HEK293T (cell line): ENCODE measurements at regions not wholly inside any gene's neighbourhood (a gene's known extent, or its start where the extent isn't known, plus 50 kb on each side); places are given as distances from the start of the nearest gene placed in this dataset.

Source experiments
- CTCF ChIA-PET: fragments of 350-600 bp; formaldehyde crosslinking; extraction: SDS; loops from one replicate; lab custom pipeline; 2021; ENCODE audit warnings: antibody characterized with exemption, inconsistent platforms; lab: Yijun Ruan, JAX
- POLR2A ChIA-PET: fragments of 350-600 bp; formaldehyde crosslinking; extraction: SDS; loops from one replicate; lab custom pipeline; 2020; ENCODE audit warnings: antibody characterized with exemption, inconsistent platforms; lab: Yijun Ruan, JAX
- DNase-seq: peaks from one replicate; pipeline ENCODE4 v3.0.0; 2012; ENCODE audit warnings: mixed read lengths; ENCODE audit errors: extremely low spot score
- ARNT ChIP-seq: fragments of 450-650 bp; IDR thresholded peaks from 2 replicates; pipeline ENCODE4 v1.6.1; 2017; ENCODE audit warnings: mild to moderate bottlenecking
- BHLHE40 ChIP-seq: fragments of 450-650 bp; IDR thresholded peaks from 2 replicates; pipeline ENCODE4 v1.6.1; 2016; ENCODE audit warnings: mild to moderate bottlenecking, moderate library complexity, borderline replicate concordance
- CTBP1 ChIP-seq: fragments of 450-650 bp; IDR thresholded peaks from 2 replicates; pipeline ENCODE4 v1.6.1; 2016; ENCODE audit warnings: borderline replicate concordance
- ELF4 ChIP-seq: fragments of 450-650 bp; IDR thresholded peaks from 2 replicates; pipeline ENCODE4 v1.6.1; 2017; ENCODE audit warnings: antibody characterized with exemption
- FOXA1 ChIP-seq: fragments of 450-650 bp; IDR thresholded peaks from 2 replicates; pipeline ENCODE4 v1.6.1; 2016; ENCODE audit warnings: mild to moderate bottlenecking
- FOXK2 ChIP-seq: fragments of 450-650 bp; IDR thresholded peaks from 2 replicates; pipeline ENCODE4 v1.6.1; 2016; ENCODE audit warnings: mild to moderate bottlenecking
- FOXM1 ChIP-seq: fragments of 450-650 bp; IDR thresholded peaks from 2 replicates; pipeline ENCODE4 v1.6.1; 2017; ENCODE audit warnings: mild to moderate bottlenecking, borderline replicate concordance
- HDGF ChIP-seq: fragments of 450-650 bp; IDR thresholded peaks from 2 replicates; pipeline ENCODE4 v1.6.1; 2017; ENCODE audit warnings: antibody characterized with exemption, borderline replicate concordance
- L3MBTL2 ChIP-seq: fragments of 450-650 bp; conservative IDR thresholded peaks from 2 replicates; pipeline ENCODE4 v1.6.1; 2016; ENCODE audit warnings: mild to moderate bottlenecking
- LEF1 ChIP-seq: fragments of 450-650 bp; IDR thresholded peaks from 2 replicates; pipeline ENCODE4 v1.6.1; 2017; ENCODE audit warnings: mild to moderate bottlenecking, borderline replicate concordance
- NFRKB ChIP-seq: fragments of 450-650 bp; IDR thresholded peaks from 2 replicates; pipeline ENCODE4 v1.6.1; 2016; ENCODE audit warnings: mild to moderate bottlenecking, moderate library complexity
- SP1 ChIP-seq: fragments of 450-650 bp; IDR thresholded peaks from 2 replicates; pipeline ENCODE4 v1.6.1; 2017
- SUZ12 ChIP-seq: fragments of 450-650 bp; IDR thresholded peaks from 2 replicates; pipeline ENCODE4 v1.6.1; 2016; ENCODE audit warnings: mild to moderate bottlenecking
- TARDBP ChIP-seq: fragments of 450-650 bp; IDR thresholded peaks from 2 replicates; pipeline ENCODE4 v1.6.1; 2016
- ZNF384 ChIP-seq: fragments of 450-650 bp; IDR thresholded peaks from 2 replicates; pipeline ENCODE4 v1.6.1; 2016
- TF ChIP-seq, protein P1 (sequence below): fragments of 450-650 bp; IDR thresholded peaks from 2 replicates; pipeline ENCODE4 v1.6.1; 2016

DNA sequence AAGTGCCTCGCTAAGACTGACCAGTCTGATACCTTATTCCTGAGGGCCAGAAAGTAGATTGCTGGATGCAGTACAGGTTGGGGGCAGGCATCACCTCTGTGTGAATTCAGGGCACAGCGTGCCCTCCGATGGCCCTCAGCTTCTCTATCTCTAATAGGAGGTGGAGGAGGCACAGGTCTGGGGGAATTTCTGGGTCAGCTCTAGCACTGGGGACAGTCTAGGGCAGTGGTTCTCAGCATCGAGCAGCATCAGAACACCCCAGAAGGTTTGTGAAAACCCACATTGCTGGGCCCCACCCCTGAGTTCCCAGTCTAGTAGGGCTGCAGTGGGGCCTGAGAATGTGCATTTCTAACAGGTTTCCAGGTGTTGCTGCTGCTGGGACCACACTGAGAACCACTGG, 166.7 kb downstream of the CDC5L start:
- TF ChIP-seq FOXA1 = no peak
- POLR2A ChIA-PET = no interaction called here
- no peak for DNase-seq
- CTCF ChIA-PET = no interaction called here

DNA sequence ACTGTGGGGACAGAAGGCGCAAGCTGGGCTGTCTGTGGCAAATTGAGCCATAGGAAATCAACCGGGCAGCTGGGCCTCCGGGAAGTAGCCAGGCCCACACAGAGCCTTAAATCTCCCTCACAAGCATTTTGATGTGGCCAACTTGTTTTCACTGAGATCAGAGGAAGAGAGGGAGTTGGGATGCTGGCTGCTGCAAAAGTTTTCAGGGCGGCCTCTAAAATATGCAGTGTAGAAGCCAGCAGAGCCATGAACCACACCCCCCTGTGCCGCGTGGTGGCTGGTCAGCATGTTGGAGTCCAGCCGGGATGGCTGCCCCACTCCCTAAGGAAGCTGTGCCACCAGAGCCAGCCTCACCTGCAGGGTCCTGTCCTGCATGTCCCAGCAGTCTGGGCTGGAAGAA, 167.4 kb downstream of the CDC5L start:
- POLR2A ChIA-PET = no interaction called here
- CTCF ChIA-PET = no interaction called here
- no peak for DNase-seq
- TF ChIP-seq FOXA1 = no peak
- no peak for TF ChIP-seq FOXM1
- no peak for TF ChIP-seq ZNF384
- TF ChIP-seq, protein P1, sequence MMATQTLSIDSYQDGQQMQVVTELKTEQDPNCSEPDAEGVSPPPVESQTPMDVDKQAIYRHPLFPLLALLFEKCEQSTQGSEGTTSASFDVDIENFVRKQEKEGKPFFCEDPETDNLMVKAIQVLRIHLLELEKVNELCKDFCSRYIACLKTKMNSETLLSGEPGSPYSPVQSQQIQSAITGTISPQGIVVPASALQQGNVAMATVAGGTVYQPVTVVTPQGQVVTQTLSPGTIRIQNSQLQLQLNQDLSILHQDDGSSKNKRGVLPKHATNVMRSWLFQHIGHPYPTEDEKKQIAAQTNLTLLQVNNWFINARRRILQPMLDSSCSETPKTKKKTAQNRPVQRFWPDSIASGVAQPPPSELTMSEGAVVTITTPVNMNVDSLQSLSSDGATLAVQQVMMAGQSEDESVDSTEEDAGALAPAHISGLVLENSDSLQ = no peak
- TF ChIP-seq FOXK2 = no peak
- no peak for TF ChIP-seq LEF1
- TF ChIP-seq L3MBTL2 = no peak

DNA sequence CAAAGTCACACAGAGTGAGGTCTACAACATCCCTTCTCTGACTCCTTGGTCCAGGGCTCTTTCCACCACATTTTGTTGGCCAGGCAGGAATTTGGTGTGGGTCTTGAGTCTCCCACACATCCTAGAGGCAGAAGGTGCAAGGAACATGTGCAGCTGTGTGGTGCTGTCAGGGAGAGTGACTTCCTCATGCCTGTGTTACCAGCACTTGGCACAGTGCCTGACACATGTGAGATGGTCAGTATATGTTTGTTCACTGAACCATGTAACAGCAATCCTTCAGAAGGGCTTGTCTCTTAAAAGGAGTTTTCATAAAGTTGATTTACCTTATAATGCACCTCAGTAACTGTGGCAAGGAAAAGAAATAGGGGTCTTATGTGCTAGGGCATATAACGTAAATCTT, 168.5 kb downstream of the CDC5L start:
- TF ChIP-seq SP1 = no peak
- no peak for TF ChIP-seq FOXA1
- TF ChIP-seq TARDBP = no peak
- TF ChIP-seq BHLHE40 = no peak
- no peak for TF ChIP-seq ZNF384
- no peak for TF ChIP-seq SUZ12
- no peak for TF ChIP-seq L3MBTL2
- no peak for TF ChIP-seq LEF1
- TF ChIP-seq FOXK2 = no peak
- no peak for TF ChIP-seq HDGF
- TF ChIP-seq, protein P1 = no peak
- no peak for TF ChIP-seq FOXM1
- no peak for TF ChIP-seq NFRKB
- no peak for TF ChIP-seq CTBP1
- ChIA-PET POLR2A (no interaction called here), CTCF (no interaction called here)
- DNase-seq = no peak

DNA sequence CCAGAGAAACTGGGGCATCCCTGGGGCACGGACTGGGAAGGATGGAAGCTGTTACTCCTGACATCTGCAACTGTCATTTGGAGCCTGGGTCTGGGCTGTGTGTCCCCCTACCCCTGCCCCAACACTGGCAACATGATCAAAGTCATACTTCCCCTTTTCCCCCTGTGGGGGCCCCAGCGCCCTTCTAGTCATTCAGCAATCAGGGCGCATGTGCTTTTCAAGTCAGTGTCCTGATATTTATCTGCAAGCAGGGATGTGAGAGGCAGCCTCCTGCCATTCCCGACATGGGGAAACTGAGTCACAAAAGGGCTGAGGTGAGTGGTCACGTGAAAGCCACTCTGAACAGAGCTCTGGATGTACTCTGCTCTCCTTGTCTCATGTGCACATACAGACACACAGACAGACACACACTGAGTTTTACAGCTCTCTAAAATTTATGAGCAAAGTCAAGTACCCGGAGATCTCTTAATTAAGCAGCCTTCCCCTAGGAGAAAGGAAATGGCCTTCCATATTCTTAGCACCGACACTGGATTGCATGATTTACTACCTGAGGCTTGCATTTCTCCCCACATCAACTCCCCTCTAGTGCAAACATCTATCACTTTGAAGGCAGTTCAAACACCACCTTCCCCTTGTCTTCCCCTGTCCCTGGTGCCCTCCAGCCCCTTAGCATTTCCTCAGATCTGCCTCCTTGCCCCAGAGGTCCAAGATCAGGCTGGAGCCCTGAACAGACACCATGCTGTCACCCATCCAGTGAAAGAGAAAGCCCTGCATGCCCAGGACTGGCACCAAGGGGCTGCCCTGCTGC, 170.7 kb downstream of the CDC5L start:
- CTCF ChIA-PET = no interaction called here
- no peak for DNase-seq
- no peak for TF ChIP-seq FOXK2
- TF ChIP-seq, protein P1 = peak; percentile 94
- TF ChIP-seq HDGF = no peak
- POLR2A ChIA-PET = no interaction called here

DNA sequence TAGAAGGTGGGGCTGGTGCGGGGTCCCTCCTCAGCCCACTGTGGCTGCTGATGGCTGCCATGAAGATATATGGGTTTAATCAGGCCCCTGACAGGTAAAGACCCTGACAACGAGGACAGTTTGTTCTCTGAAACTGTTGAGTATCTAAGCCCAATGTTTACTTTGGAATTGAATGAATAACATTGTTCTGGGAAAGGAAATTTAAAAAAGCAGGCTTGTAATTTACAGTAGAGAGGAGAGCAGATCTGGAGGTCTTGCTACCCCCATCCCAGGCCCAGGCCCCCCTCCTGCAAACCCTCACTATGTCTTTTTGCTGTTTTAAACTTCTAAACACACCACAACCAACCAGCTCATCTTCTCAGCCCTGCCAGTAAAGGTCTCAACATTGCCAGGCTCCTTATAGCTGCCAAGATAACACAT, 171.3 kb downstream of the CDC5L start:
- no peak for TF ChIP-seq HDGF
- POLR2A ChIA-PET = no interaction called here
- CTCF ChIA-PET = no interaction called here
- DNase-seq = no peak

DNA sequence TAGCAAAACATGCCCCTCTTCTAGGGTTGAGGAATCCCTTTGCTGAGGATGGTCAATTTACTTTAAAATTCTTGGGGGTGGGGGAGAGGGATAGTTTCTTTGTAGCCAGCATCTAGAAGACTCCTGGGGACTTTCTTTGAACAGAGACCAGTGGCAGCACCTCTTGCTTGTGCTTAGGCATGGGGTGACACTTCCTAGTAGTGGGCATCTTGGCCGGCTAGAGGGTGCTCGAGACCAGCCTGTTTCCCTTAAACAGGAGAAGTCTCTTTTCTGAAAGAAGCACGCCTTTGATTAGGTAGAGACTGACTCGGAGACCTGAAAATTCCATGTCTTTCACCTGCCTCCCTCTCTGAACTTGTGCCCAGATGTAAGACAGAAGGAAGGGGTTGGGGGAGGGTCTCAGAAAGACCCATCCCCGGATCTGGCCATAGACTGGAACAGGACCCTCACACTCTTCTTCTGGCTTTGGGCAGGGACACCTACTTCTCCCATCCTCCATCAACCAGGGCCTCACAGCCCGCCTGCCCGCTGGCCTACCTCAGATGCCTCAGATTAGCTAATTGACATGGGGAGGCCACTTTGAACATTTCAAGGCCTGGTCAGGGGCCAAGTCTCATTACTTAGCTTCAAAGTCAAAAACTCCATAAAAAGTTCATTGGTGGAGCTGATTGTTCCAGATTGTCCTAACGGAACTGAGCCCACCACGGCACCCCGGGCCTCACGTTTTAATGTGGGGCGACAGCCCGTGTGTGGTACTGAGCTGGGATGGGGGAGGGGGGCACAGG, 172.2 kb downstream of the CDC5L start:
- CTCF ChIA-PET = interaction anchor here (1.1 kb wide), 1 partner anchor 84 kb away, joined by 4 read pairs; no protein-coding TSS in a partner anchor
- no peak for DNase-seq
- POLR2A ChIA-PET = no interaction called here
- TF ChIP-seq SUZ12 = no peak
- TF ChIP-seq ARNT = no peak
- TF ChIP-seq, protein P1 = no peak
- no peak for TF ChIP-seq HDGF
- no peak for TF ChIP-seq LEF1
- TF ChIP-seq NFRKB = no peak
- no peak for TF ChIP-seq CTBP1
- TF ChIP-seq BHLHE40 = no peak
- no peak for TF ChIP-seq L3MBTL2
- TF ChIP-seq TARDBP = no peak
- TF ChIP-seq ELF4 = no peak
- no peak for TF ChIP-seq FOXA1
- no peak for TF ChIP-seq SP1
- TF ChIP-seq ZNF384 = no peak
- TF ChIP-seq FOXK2 = no peak
